ENCODE measurements at regions not wholly inside any gene's neighbourhood (a gene's known extent, or its start where the extent isn't known, plus 50 kb on each side); places are given as distances from the start of the nearest gene placed in this dataset.
A peak's percentile ranks its signal among the peaks of the same experiment; 100 is the strongest.

- no peak for DNase-seq (ENCODE audit: low read depth, low spot score)
- CTCF ChIA-PET = no interaction called here
These were observed 227.5 kb upstream of the MYLIP start for GRCh38 chr6:15901141-15902115.

GRCh38 chr6:15898693-15899092 is 230.2 kb upstream of the MYLIP start:
- ChIA-PET POLR2A (no interaction called here), CTCF (no interaction called here)
- no peak overlapping the region for H3K4me3 ChIP-seq (ENCODE audit: low read depth, low read length)
- DNase-seq (ENCODE audit: low read depth, low spot score) = no peak
- TF ChIP-seq CTCF (IDR thresholded peaks at IDR 0.05; ENCODE audit: insufficient read depth, low read length, missing control alignments) = no peak

More at GRCh38 chr6:15901141-15902115, 227.5 kb upstream of the MYLIP start:
- TF ChIP-seq CTCF (IDR thresholded peaks at IDR 0.05; ENCODE audit: insufficient read depth, low read length, missing control alignments) = no peak
- H3K4me3 ChIP-seq (ENCODE audit: low read depth, low read length) = no peak overlapping the region
- POLR2A ChIA-PET = no interaction called here

GRCh38 chr6:15897063-15897876 is 231.6 kb upstream of the MYLIP start:
- DNase-seq (ENCODE audit: low read depth, low spot score) = no peak
- TF ChIP-seq CTCF (IDR thresholded peaks at IDR 0.05; ENCODE audit: insufficient read depth, low read length, missing control alignments) = no peak
- ChIA-PET POLR2A (no interaction called here), CTCF (no interaction called here)
- no peak overlapping the region for H3K4me3 ChIP-seq (ENCODE audit: low read depth, low read length)

- no peak overlapping the region for H3K4me3 ChIP-seq (ENCODE audit: low read depth, low read length)
- CTCF ChIA-PET = no interaction called here
- no peak for TF ChIP-seq CTCF (IDR thresholded peaks at IDR 0.05; ENCODE audit: insufficient read depth, low read length, missing control alignments)
- POLR2A ChIA-PET = no interaction called here
- no peak for DNase-seq (ENCODE audit: low read depth, low spot score)
These were observed 232.3 kb upstream of the DTNBP1 start for GRCh38 chr6:15894973-15895725.

GRCh38 chr6:15893556-15894253 is 230.9 kb upstream of the DTNBP1 start:
- ChIA-PET CTCF (interaction anchor here (0.6 to 1.1 kb wide), 2 partner anchors 16 to 21 kb away, joined by 3 read pairs; no protein-coding TSS in a partner anchor), POLR2A (no interaction called here)
- H3K4me3 ChIP-seq (ENCODE audit: low read depth, low read length) = no peak overlapping the region
- no peak for DNase-seq (ENCODE audit: low read depth, low spot score)
- TF ChIP-seq CTCF (IDR thresholded peaks at IDR 0.05; ENCODE audit: insufficient read depth, low read length, missing control alignments) = peak; percentile 5

Data from AG04449 (cell line).